Dermis microvascular lymphatic vessel endothelial cell (primary cell): ENCODE measurements at regions not wholly inside any gene's neighbourhood (a gene's known extent, or its start where the extent isn't known, plus 50 kb on each side); places are given as distances from the start of the nearest gene placed in this dataset.

Experiments used
- DNase-seq, 2 donors: peaks; one replicate each; pipeline versions ENCODE4 v3.0.0 to v3.0.0-alpha.2; 2010; ENCODE audit warnings: low read depth in 2 of 2

DNA sequence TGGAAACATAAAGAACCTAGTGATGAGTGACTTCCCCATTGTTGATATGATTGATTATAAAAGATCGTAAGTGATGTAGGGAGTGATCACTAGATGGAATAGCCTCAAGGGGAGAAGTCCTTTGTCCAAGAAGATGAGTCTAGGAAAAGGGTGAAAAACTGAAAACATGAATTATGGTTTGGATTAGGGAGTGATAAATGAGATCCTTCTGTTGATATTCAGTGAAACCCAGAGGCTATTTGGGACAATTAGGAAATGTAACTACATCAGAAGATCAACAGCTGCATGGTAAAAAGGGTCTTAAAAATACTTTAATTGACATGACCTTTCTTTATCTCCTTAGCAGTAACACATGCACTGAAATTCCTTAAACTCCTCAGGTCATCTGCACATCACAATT lies 124.0 kb upstream of the UNC5C start:
- no peak for DNase-seq

DNA sequence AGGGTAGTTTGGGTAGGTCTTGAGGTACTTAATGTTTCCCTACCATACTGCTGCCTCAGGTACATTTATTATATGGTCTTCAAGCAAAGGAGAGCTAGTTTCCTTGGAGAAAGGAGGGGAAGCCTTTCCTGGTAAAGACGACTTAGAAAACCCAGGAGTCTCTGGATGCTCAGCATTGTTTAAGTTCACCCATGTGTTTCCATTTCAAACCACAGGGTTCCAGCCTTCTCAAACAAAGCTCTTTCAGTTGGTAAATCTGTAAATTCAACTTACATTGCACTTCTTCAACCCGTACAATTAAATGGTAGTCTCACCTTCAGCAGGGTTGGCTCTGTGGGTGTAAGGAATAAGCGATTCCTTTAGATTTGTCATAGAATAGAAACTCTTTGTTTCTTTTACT lies 111.9 kb upstream of the UNC5C start:
- DNase-seq = no peak

DNA sequence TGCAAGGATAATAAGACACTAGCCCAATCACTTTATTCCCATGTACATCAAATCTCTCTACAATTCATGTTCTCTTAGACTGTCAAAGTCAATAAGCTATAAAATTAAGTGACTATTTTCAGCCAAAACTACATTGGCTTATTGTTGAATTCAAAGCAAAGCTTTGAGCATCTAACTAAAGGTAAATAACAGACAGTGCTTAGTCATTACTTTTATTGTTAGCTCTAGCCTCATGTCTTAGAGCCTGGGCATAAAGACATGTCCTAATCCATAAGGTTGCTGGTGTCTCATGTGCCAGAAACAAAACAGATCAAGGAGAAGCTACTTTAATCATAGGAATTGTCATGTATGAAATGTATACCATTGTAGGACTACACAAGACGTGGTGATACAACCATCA lies 103.1 kb upstream of the UNC5C start:
- no peak for DNase-seq

DNA sequence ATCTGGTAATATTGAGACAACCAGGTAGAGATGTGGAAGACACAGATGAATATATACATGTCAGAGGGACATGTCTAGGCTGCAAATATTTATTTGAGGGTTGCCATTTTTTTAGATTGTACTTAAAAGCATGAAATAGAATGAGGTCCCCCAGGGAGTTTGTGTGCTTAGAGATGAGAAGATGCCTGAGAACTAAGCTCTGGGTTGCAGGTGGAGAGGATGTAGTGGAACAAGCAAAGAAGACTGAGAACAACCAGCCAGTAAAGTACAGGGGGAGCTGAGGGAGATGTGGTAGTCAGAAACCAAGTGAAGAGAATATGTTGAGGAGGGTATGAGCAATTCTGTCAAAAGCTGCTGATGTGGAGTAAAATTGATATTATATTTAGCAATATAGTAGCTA lies 95.6 kb upstream of the UNC5C start:
- DNase-seq = no peak

DNA sequence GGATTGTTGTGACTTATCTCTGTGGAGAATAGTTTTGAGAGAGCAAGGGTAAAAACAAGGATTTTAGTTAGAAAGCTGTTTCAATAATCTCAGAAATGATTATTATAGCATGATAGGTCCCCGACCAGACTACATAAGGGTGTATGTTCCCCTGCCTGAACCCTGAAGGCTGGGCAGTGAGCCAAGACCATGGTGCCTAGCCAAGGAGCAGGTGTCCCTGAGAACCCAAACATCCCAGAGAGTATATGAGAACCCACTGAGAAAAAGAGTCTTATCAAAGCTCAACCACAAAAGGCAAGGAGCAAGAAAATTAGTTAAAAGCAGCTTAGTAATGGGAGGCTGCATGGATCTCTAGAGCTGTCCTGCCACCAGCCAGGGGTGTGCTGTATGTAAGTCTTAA lies 94.9 kb upstream of the UNC5C start:
- no peak for DNase-seq

DNA sequence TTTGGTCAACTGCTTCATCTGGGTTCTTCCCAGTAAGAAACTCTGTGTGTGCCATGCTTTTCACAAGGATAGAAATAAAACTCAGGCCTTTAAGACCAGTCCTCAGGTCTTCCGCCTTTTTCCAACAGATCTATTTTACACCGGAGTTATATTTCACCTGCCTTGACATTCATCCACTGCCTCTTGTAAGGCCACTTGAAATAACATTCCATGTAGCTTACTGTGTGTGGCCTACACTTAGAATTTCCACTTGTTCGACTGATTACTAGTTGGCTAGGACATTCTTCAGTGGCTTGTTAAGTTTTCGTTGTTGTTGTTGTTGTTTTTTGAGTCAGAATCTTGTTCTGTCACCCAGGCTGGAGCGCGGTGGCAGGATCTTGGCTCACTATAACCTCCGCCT lies 92.8 kb upstream of the UNC5C start:
- DNase-seq = no peak

DNA sequence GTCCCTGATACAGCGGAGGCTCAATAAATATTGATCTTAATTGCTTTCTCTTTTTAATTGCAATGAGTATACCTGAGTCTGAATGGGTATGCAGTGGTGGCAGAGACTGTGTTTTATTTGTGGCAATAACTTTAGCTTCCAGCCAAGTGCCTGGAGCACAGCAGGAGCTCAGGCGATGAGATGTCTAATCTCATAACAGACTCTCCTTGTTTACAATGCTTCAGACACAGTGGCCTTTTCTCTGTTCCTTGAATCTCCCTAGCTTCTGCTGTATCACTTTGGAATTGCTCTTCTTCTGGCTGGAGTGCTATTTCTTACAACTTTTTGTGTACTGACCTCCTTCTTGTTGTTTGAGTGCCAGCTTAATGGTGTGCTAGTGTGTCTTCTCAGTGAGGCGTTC lies 91.5 kb upstream of the UNC5C start:
- DNase-seq = no peak

DNA sequence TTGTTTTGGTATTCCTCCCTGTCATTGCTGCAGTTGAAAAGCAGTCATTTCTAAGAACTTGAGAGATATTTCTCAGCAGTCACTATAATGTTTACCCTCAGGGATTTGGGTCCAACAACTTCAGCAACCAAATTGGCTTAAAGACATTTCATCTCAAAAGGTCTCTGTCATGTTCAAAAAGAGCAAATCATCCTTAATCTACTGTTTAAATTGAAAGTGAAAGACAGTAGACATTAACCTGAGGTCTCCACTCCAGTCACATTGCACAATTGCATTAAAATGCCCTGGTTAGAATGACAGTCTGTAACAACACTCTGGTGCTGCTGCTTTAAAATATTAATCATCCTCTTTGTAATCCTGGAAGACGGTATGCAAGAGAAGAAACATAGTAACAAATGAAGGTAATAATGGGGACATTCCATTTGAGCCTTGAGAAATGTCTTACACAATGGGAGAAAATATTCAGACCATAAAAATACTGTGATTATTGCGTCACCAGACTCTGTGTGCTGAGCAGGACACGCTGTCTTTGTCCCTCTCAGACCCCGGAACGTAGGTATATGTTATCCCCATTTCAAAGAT lies 90.2 kb upstream of the UNC5C start:
- DNase-seq = no peak

DNA sequence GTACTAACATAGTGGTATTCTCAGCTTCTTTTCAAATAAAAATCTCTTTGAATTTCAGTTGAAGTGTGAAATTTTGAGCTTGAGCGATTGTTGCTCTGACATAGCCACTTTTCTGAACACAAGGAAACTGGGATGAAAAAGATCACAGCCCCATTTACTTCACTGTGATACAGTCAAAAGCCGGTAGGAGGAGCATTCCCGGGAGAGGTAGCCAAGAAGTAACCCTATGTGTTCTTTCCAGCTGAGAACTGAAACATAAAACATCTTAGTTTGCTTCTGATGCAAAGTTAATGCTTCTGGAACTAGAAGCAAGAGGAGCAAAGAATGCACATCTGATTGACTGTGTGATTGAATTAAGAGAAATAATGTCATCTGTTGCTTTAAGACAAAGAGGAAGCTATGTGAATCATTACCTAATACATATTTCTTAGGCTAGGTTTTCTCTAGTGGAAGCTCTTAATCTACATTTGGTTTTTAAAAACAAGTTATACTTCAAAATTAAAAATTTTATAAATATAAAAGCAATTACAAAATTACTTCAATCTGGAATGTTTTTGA lies 88.3 kb upstream of the UNC5C start:
- no peak for DNase-seq

DNA sequence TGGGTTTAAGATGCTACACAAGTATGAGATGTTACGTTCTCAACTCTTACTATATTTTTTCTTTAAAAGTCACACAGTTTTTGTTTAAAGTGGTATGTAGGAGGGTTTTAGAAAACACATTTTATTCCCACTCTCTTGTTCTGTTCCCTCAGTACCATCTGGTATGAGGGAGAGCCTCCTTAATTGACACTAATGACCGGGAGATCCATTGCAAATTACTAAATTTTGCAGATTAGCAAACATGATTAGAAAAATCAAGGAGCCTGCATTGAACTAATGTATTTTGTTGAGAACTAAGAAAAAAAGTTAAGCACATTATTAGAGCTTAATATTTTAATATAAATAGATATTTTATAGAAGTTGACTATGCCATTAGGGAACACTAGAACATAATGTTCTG lies 87.3 kb upstream of the UNC5C start:
- DNase-seq = no peak

DNA sequence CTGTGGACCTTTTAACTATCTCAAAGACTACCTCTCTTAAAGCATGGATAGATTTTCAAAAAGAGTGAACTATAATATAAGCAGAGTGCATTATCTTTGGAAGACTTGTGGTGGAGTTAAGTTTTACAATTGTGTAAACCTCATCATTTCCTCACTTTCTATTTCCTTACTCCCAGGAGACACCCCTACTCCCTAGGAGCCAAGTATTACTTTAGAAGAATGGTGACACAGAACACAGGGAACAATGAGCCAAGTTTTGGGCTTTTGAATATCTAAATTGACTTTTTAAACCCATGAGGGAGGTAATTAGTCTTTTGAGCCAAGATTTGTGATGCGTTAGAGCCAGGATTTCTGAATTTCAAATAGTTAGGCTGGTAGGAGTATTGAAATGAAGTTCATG lies 78.9 kb upstream of the UNC5C start:
- no peak for DNase-seq

DNA sequence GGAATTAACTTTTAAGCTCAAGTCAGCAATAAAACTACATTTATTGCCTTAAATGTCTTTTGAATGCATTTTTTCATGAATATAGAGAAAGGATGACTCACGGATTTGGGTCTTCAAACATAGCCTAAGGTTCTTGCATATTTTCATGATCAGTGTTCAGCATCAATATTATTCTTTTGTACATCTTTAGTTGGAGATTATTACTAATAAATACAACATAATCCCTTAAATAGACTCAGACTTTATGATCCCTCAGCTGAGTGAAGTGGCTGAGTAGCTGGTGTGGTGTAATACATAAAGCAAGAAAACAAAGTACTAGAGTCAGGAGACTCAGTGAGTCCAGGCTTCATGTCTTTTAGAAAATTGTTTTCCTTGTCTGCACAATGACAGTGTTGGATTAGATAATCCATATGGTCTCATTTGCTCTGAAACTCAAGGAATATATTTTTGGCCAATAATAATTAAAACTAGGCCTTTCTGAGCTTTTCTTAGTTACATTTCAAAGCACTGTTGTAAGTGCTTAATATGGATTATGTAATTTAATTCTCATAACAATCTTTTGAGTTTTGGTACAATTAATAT lies 78.3 kb upstream of the UNC5C start:
- no peak for DNase-seq

DNA sequence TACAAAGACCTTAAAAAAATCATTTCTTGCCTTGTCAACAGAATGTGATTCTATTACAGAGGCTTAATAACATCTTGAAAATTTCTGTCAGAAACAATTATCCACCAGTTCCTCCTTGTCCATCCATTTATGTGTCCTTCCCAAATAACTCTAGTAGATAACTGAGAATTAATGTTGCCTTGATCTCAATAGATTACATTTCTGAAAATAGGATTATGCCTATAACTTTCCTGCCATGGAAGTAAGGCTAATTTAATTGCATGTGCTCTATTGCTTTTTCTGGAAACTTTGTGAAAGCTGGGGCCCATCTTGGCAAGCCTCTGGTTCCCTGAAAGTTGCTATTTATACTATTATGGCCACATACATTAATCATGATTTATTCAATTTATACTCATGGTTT lies 76.2 kb upstream of the UNC5C start:
- DNase-seq = no peak

DNA sequence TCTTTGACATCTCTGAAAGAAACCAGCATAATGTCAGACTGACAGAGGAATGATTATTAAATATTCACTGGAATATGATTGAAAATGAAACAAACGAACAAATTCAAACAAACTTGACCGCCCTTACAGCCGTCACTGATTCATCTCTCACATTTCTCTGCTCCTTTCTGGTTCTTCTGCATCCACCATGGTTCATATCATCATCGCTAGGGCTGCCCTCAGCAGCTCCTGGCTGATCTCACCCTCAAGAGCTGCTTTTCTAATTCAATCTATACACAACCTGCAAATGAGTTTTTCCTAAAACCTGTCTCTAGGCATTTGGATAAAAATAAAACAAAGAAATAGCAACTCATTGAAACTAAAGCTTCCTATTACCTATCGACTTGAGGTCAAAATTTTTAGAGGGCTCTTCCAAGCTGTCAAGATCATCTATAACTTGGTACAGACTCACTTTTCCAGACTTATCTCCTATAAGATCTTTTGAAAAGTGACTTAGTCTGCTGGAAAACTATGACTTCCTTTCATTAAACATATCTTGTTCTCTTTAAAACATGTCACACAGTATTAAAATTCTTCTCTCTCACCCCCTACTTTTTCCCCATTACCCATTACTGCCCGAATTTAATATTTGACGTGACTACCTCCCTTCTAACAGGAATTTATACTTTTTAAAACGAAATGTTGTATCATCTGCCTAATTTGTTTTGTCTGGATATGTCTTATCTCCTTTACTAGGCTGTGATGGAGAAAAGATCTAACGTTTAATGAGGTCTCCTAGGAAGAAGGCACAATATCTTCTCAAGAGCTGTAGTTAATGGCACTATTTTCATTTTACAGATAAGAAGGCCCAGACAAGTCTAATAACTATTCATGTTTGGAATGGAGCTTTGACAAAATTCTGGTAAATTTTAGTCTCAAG lies 71.0 kb upstream of the UNC5C start:
- DNase-seq = no peak

DNA sequence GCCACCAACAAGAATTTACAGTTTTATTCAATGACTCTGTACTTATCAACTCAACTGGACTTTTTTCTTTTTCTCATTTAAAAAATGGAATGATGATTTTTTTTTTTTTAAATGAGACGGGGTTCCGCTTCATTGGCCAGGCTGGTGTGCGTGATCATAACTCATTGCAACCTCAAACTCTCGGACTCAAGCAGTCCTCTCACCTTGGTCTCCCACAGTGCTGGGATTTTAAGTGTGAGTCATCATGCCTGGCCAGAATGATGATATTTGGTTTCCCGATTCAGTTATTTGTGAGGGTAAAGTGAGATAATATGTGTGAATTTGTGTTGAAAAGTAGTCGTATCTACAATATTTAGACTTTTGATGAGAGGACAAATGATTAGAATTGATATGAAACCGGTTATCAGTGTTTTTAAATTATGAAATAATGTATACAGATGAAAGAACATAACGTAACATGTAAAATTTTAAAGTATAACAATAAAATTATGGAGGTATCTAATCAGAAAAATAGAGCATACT lies 66.0 kb upstream of the UNC5C start:
- DNase-seq = no peak

DNA sequence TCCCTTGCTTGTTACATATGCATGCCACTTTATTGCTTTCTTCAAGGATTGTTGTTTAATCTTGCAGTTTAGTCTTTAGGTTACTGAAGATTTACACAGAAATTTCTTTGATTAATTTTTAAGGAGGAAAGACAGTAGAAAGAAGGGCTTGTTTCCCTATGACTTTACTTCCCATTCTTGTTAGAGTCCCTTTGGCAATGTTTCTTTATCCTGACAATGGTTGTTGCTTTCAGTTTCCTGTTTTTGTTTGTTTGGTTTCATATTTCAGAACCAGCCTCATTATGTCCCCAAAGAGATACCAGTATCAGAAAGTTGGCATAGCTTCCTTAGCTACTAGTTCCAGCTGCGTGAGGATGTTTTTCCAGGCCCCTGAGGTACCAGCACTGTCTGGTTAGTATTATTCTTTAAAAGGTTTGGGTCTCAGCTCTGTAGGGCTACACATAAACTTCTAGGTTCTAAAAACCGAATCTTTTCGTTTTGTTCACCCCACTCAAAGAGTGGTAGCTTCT lies 61.3 kb upstream of the UNC5C start:
- DNase-seq = no peak

DNA sequence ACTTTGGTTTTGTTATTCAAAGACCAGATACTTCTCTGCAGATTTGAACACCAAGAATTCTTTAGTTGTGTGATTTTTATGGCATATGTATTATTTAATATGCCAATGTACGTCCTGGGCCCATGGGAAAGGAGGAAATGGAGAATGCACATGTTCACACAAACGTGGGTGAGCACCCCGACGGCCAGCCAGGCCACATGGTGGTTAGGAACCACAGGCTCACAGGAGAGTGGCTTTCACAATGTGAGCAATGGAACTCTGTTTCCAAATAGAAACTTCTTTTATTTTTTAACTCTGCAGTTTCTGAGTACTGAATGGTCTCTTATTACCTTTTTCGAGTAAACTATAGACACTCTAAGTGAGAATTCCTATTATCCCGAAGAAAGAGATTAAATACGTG lies 58.0 kb upstream of the UNC5C start:
- no peak for DNase-seq

DNA sequence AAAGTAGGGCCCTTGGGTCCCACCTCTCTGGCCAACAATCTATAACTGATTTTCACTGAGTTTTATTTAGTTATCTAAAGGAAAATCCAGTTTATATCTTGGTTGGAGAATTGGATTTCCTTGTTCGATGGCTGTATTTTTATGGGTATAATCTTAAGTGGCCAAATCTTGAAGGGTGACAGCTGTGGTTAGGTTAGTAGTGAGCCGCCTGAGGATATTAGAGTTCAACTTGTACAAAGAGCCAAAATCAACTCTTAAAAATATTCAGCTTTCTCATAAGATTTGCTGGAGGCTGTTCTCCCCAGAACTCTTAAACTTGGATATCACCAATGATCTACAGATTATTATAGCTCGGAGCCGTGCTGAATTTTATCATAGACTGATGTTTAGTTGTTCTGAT lies 54.6 kb upstream of the UNC5C start:
- DNase-seq = no peak

DNA sequence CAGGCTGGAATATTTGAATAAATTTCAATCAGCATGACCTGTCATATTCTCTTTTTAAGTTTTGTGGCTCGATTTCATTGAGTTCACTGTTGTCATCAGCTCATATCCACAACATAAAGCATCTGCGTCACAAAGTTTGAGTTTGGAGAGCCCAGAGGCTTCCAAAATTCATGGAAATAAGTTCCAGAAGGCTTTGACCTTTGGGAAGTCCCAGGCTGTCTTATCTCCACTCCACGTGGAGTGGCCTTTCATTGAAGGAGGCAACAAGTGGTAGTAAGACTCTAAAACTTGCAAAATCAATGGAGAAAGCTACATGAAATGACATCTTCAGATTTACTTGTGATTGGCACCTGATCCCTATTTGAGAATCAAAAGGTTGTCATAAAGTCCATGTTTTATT lies 54.1 kb upstream of the UNC5C start:
- DNase-seq = no peak

DNA sequence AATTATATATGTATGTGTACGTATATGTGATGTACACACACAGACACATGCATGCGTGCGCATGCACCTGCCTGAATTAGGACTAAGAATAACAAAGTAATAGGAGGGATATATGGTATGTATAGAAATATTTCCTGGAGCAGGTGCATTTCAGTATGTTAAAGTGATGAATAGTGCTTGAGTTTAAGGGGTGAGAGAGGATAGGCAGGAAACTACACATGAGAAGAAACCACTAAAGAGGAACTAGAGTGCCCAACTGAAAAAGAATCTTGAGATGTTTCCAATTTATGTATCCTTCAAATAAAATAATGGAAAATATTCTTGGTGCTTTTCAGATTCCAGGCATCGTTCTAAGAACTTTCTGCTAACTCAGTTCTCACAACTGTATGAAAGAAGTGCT lies 52.6 kb upstream of the UNC5C start:
- no peak for DNase-seq

DNA sequence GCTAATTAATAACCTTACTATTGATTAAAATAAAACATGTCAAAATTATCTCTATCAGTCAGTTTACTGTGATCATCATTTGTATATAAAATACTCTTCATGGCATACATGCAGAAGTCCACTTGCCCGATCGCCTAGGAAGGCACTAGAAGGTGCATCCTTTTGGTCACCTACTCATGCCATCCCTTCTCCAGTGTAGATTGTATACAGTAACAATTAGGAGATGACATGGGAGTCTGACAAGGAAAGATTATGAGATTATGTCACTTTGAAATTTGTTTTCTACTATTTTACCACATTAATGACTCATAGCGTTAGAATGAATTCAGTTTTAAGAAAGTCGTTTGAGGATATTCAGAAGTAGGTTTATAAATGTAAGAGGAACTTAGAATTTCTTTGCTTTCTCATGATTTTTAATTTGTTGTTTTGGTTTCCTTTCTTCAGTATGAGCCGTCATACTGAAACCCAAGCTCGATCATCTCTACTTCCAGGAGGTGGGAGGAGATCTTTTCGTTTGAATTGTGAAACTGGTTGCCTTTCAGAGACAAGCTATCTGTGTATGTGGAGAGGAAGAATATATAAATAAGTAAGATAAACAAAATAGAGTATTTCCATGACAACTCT lies 51.1 kb upstream of the UNC5C start:
- DNase-seq = no peak
